AML-193 (cell line): ENCODE measurements at regions not wholly inside any gene's neighbourhood (a gene's known extent, or its start where the extent isn't known, plus 50 kb on each side); places are given as distances from the start of the nearest gene placed in this dataset.
"Not testable (repeated sequence)": the region's sequence is repeated elsewhere in the genome, so short reads cannot be mapped to it uniquely, and the experiment has no call there.

Experiments used
- DNase-seq, 2 experiments: peaks; one replicate each; lab custom pipeline; 2025; lab: John Stamatoyannopoulos, UW

GRCh38 chr3:31184261-31185061 lies 290.0 kb upstream of the GADL1 start:
- DNase-seq = no peak

GRCh38 chr3:31185062-31185357 lies 290.5 kb upstream of the GADL1 start:
- no peak for DNase-seq

- no peak for DNase-seq
Observed at GRCh38 chr3:31186041-31186440, 291.6 kb upstream of the GADL1 start.

GRCh38 chr3:31187380-31187779 lies 292.9 kb upstream of the GADL1 start:
- no peak for DNase-seq

- no peak for DNase-seq
Observed at GRCh38 chr3:31188112-31188511, 293.7 kb upstream of the GADL1 start.

- no peak for DNase-seq
Observed at GRCh38 chr3:31189330-31189729, 294.9 kb upstream of the GADL1 start.

GRCh38 chr3:31189971-31190370 lies 295.5 kb upstream of the GADL1 start:
- no peak for DNase-seq

GRCh38 chr3:31191354-31191753 lies 296.9 kb upstream of the GADL1 start:
- DNase-seq = no peak

GRCh38 chr3:31193429-31193828 lies 299.0 kb upstream of the GADL1 start:
- DNase-seq = no peak

- no peak for DNase-seq
Observed at GRCh38 chr3:31193871-31194270, 299.4 kb upstream of the GADL1 start.

- DNase-seq = no peak
Observed at GRCh38 chr3:31196261-31196660, 301.8 kb upstream of the GADL1 start.

- no peak for DNase-seq
Observed at GRCh38 chr3:31196881-31197364, 302.5 kb upstream of the GADL1 start.

GRCh38 chr3:31197941-31198340 lies 303.5 kb upstream of the GADL1 start:
- no peak for DNase-seq

GRCh38 chr3:31198890-31199289 lies 304.4 kb upstream of the GADL1 start:
- DNase-seq = no peak

GRCh38 chr3:31203960-31204795 lies 309.7 kb upstream of the GADL1 start:
- no peak for DNase-seq

- not testable (repeated sequence) for DNase-seq
Observed at GRCh38 chr3:31204796-31205056, 310.3 kb upstream of the GADL1 start.

- DNase-seq = peak in 1 of 2 experiments; percentile 23
Observed at GRCh38 chr3:31210068-31210645, 315.7 kb upstream of the GADL1 start.

GRCh38 chr3:31213869-31214486 lies 318.7 kb upstream of the STT3B start:
- DNase-seq = peak; percentile 56 to 64

GRCh38 chr3:31218082-31218481 lies 314.6 kb upstream of the STT3B start:
- no peak for DNase-seq

- DNase-seq = peak; percentile 22 to 25
Observed at GRCh38 chr3:31219131-31219843, 313.4 kb upstream of the STT3B start.

GRCh38 chr3:31220431-31220830 lies 312.3 kb upstream of the STT3B start:
- no peak for DNase-seq

- no peak for DNase-seq
Observed at GRCh38 chr3:31223278-31223677, 309.4 kb upstream of the STT3B start.
